ACHN (cell line): ENCODE measurements at regions not wholly inside any gene's neighbourhood (a gene's known extent, or its start where the extent isn't known, plus 50 kb on each side); places are given as distances from the start of the nearest gene placed in this dataset.
"Not testable (repeated sequence)": the region's sequence is repeated elsewhere in the genome, so short reads cannot be mapped to it uniquely, and the experiment has no call there.

Experiments
- DNase-seq: peaks from one replicate; pipeline ENCODE4 v3.0.0-alpha.2; 2015
- in situ Hi-C: cut with HindIII; loops from 2 replicates; pipeline ENCODE4 v1.10.0; 2017; ENCODE audit warnings: low sequenced_read_pairs, low pct_ligation_motif_present, low pct_unique_long_range_greater_than_20kb

GRCh38 chr4:57714313-57714712, 604.1 kb upstream of the IGFBP7 start:
- in situ Hi-C loops, DNase-seq: not testable (repeated sequence)

GRCh38 chr4:57710053-57710452, 599.9 kb upstream of the IGFBP7 start:
- no peak for DNase-seq
- in situ Hi-C loops: no loop called here

- in situ Hi-C loops: no loop called here
- DNase-seq: no peak
These were observed 581.2 kb upstream of the IGFBP7 start for GRCh38 chr4:57691370-57691769.

- in situ Hi-C loops: no loop called here
- DNase-seq: no peak
These were observed 579.6 kb upstream of the IGFBP7 start for GRCh38 chr4:57689693-57690205.

GRCh38 chr4:57682275-57682674, 572.1 kb upstream of the IGFBP7 start:
- no peak for DNase-seq
- in situ Hi-C loops: no loop called here

GRCh38 chr4:57679969-57680368, 569.8 kb upstream of the IGFBP7 start:
- in situ Hi-C loops: no loop called here
- DNase-seq: no peak

- in situ Hi-C loops: no loop called here
These were observed 566.2 kb upstream of the IGFBP7 start for GRCh38 chr4:57676394-57676793.

GRCh38 chr4:57672846-57673433, 562.8 kb upstream of the IGFBP7 start:
- no peak for DNase-seq
- in situ Hi-C loops: no loop called here

More at GRCh38 chr4:57676394-57676793, 566.2 kb upstream of the IGFBP7 start:
- no peak for DNase-seq

GRCh38 chr4:57668621-57669020, 558.4 kb upstream of the IGFBP7 start:
- no peak for DNase-seq
- in situ Hi-C loops: no loop called here

- in situ Hi-C loops: no loop called here
- no peak for DNase-seq
These were observed 555.6 kb upstream of the IGFBP7 start for GRCh38 chr4:57665806-57666205.

GRCh38 chr4:57661517-57662090, 551.4 kb upstream of the IGFBP7 start:
- in situ Hi-C loops: no loop called here
- no peak for DNase-seq

GRCh38 chr4:57658673-57659072, 548.5 kb upstream of the IGFBP7 start:
- in situ Hi-C loops: no loop called here
- DNase-seq: no peak

- DNase-seq: no peak
- in situ Hi-C loops: no loop called here
These were observed 548.0 kb upstream of the IGFBP7 start for GRCh38 chr4:57658188-57658587.

- in situ Hi-C loops: no loop called here
- DNase-seq: no peak
These were observed 545.2 kb upstream of the IGFBP7 start for GRCh38 chr4:57655342-57655741.

GRCh38 chr4:57652779-57653178, 542.6 kb upstream of the IGFBP7 start:
- DNase-seq: no peak
- in situ Hi-C loops: no loop called here

- DNase-seq: no peak
- in situ Hi-C loops: no loop called here
These were observed 530.4 kb upstream of the IGFBP7 start for GRCh38 chr4:57640391-57641100.

- in situ Hi-C loops: no loop called here
- no peak for DNase-seq
These were observed 529.6 kb upstream of the IGFBP7 start for GRCh38 chr4:57639561-57640382.

- DNase-seq: no peak
- in situ Hi-C loops: no loop called here
These were observed 525.7 kb upstream of the IGFBP7 start for GRCh38 chr4:57635910-57636309.

GRCh38 chr4:57633212-57633859, 523.2 kb upstream of the IGFBP7 start:
- DNase-seq: no peak
- in situ Hi-C loops: no loop called here
